Mucosa of stomach (tissue), 1 donor: ENCODE measurements at regions not wholly inside any gene's neighbourhood (a gene's known extent, or its start where the extent isn't known, plus 50 kb on each side); places are given as distances from the start of the nearest gene placed in this dataset.

Source experiments
- H3K27me3 ChIP-seq: one replicate; pipeline ENCODE4 v1.7.0; 2013; ENCODE audit warnings: mild to moderate bottlenecking, low read length; ENCODE audit not compliant: control insufficient read depth, insufficient read depth
- H3K36me3 ChIP-seq: one replicate; pipeline ENCODE4 v1.7.0; 2013; ENCODE audit warnings: low read length; ENCODE audit not compliant: control insufficient read depth, insufficient read depth
- H3K4me1 ChIP-seq: one replicate; pipeline ENCODE4 v1.7.0; 2013; ENCODE audit warnings: mild to moderate bottlenecking, low read length; ENCODE audit not compliant: control insufficient read depth, insufficient read depth
- H3K4me3 ChIP-seq: one replicate; pipeline ENCODE4 v1.7.0; 2013; ENCODE audit warnings: low read length
- H3K9ac ChIP-seq: one replicate; pipeline ENCODE4 v1.7.0; 2013; ENCODE audit warnings: mild to moderate bottlenecking, low read length, moderate library complexity
- H3K9me3 ChIP-seq: one replicate; pipeline ENCODE4 v1.7.0; 2013; ENCODE audit warnings: mild to moderate bottlenecking, low read length, moderate library complexity; ENCODE audit not compliant: control insufficient read depth
- donor health status: Pancreatic carcinoma.

- peaks cover 15% of the 10 kb centered on the region for H3K4me1 ChIP-seq
- H3K4me3 ChIP-seq = no peak overlapping the region
Observed at GRCh38 chr5:143505934-143506333, 102.4 kb upstream of the NR3C1 start.

GRCh38 chr5:143505354-143505753 is 101.9 kb upstream of the NR3C1 start:
- no peaks in the 10 kb centered on the region for H3K27me3 ChIP-seq
- H3K9me3 ChIP-seq = no peaks in the 10 kb centered on the region
- peaks cover 15% of the 10 kb centered on the region for H3K4me1 ChIP-seq
- H3K36me3 ChIP-seq = no peaks in the 10 kb centered on the region
- H3K4me3 ChIP-seq = no peak overlapping the region
- H3K9ac ChIP-seq = no peak overlapping the region

More at GRCh38 chr5:143505934-143506333, 102.4 kb upstream of the NR3C1 start:
- H3K27me3 ChIP-seq = no peaks in the 10 kb centered on the region
- H3K9me3 ChIP-seq = no peaks in the 10 kb centered on the region
- H3K36me3 ChIP-seq = no peaks in the 10 kb centered on the region
- no peak overlapping the region for H3K9ac ChIP-seq

- Histone ChIP-seq H3K9me3 (no peaks in the 10 kb centered on the region), H3K4me3 (no peak overlapping the region), H3K27me3 (no peaks in the 10 kb centered on the region), H3K36me3 (no peaks in the 10 kb centered on the region), H3K4me1 (no peaks in the 10 kb centered on the region), H3K9ac (no peak overlapping the region)
Observed at GRCh38 chr5:143501310-143502044, 98.0 kb upstream of the NR3C1 start.

GRCh38 chr5:143499480-143500114 is 96.1 kb upstream of the NR3C1 start:
- no peak overlapping the region for H3K9ac ChIP-seq
- H3K4me3 ChIP-seq = no peak overlapping the region
- H3K27me3 ChIP-seq = no peaks in the 10 kb centered on the region

GRCh38 chr5:143498821-143499220 is 95.3 kb upstream of the NR3C1 start:
- no peaks in the 10 kb centered on the region for H3K27me3 ChIP-seq
- H3K4me3 ChIP-seq = no peak overlapping the region
- H3K9me3 ChIP-seq = no peaks in the 10 kb centered on the region
- H3K9ac ChIP-seq = no peak overlapping the region
- H3K36me3 ChIP-seq = no peaks in the 10 kb centered on the region
- no peaks in the 10 kb centered on the region for H3K4me1 ChIP-seq

More at GRCh38 chr5:143499480-143500114, 96.1 kb upstream of the NR3C1 start:
- Histone ChIP-seq H3K9me3 (no peaks in the 10 kb centered on the region), H3K36me3 (no peaks in the 10 kb centered on the region), H3K4me1 (no peaks in the 10 kb centered on the region)

GRCh38 chr5:143497749-143498148 is 94.3 kb upstream of the NR3C1 start:
- Histone ChIP-seq H3K4me3 (no peak overlapping the region), H3K9me3 (no peaks in the 10 kb centered on the region), H3K9ac (no peak overlapping the region), H3K27me3 (no peaks in the 10 kb centered on the region), H3K36me3 (no peaks in the 10 kb centered on the region), H3K4me1 (no peaks in the 10 kb centered on the region)

- Histone ChIP-seq H3K9me3 (no peaks in the 10 kb centered on the region), H3K9ac (no peak overlapping the region), H3K27me3 (no peaks in the 10 kb centered on the region), H3K36me3 (no peaks in the 10 kb centered on the region), H3K4me3 (no peak overlapping the region), H3K4me1 (no peaks in the 10 kb centered on the region)
Observed at GRCh38 chr5:143496943-143497342, 93.5 kb upstream of the NR3C1 start.

GRCh38 chr5:143495821-143496275 is 92.4 kb upstream of the NR3C1 start:
- Histone ChIP-seq H3K9ac (no peak overlapping the region), H3K27me3 (no peaks in the 10 kb centered on the region), H3K4me1 (no peaks in the 10 kb centered on the region), H3K36me3 (no peaks in the 10 kb centered on the region), H3K9me3 (no peaks in the 10 kb centered on the region), H3K4me3 (no peak overlapping the region)

GRCh38 chr5:143495110-143495509 is 91.6 kb upstream of the NR3C1 start:
- no peaks in the 10 kb centered on the region for H3K4me1 ChIP-seq
- no peaks in the 10 kb centered on the region for H3K9me3 ChIP-seq

GRCh38 chr5:143494595-143494994 is 91.1 kb upstream of the NR3C1 start:
- H3K27me3 ChIP-seq = no peaks in the 10 kb centered on the region
- H3K36me3 ChIP-seq = no peaks in the 10 kb centered on the region
- H3K4me3 ChIP-seq = no peak overlapping the region
- no peaks in the 10 kb centered on the region for H3K4me1 ChIP-seq
- no peak overlapping the region for H3K9ac ChIP-seq
- no peaks in the 10 kb centered on the region for H3K9me3 ChIP-seq

More at GRCh38 chr5:143495110-143495509, 91.6 kb upstream of the NR3C1 start:
- Histone ChIP-seq H3K9ac (no peak overlapping the region), H3K36me3 (no peaks in the 10 kb centered on the region), H3K27me3 (no peaks in the 10 kb centered on the region), H3K4me3 (no peak overlapping the region)

- no peaks in the 10 kb centered on the region for H3K4me1 ChIP-seq
- no peaks in the 10 kb centered on the region for H3K9me3 ChIP-seq
- H3K27me3 ChIP-seq = no peaks in the 10 kb centered on the region
- no peak overlapping the region for H3K4me3 ChIP-seq
- no peaks in the 10 kb centered on the region for H3K36me3 ChIP-seq
- H3K9ac ChIP-seq = no peak overlapping the region
Observed at GRCh38 chr5:143494162-143494561, 90.7 kb upstream of the NR3C1 start.

- Histone ChIP-seq H3K9ac (no peak overlapping the region), H3K9me3 (no peaks in the 10 kb centered on the region), H3K4me3 (no peak overlapping the region), H3K36me3 (no peaks in the 10 kb centered on the region), H3K4me1 (no peaks in the 10 kb centered on the region), H3K27me3 (no peaks in the 10 kb centered on the region)
Observed at GRCh38 chr5:143492783-143493182, 89.3 kb upstream of the NR3C1 start.
